ENCODE measurements at regions not wholly inside any gene's neighbourhood (a gene's known extent, or its start where the extent isn't known, plus 50 kb on each side); places are given as distances from the start of the nearest gene placed in this dataset.

DNA sequence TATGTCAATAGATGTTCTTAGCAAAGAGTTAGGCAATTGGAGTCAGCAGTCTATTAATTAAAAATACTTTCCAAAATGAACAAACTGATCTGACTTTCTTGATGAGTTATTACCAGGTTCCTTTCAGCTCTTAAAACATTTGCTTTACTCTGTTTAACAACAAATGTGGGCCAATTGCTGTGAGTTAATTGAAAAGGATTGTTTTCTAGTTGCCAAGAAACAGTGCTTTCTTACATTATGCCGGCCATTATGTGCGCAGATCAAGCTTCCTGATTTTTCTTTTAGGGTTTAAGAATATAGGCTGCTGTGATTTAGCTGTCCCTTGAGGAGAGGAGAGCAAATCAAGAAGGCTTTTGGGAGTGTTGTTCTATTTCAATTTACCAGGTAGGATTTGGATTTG, 50.5 kb upstream of the ITPRID2 start:
- no peak for DNase-seq

All from NCI-H1092 (cell line).